GM21360 (cell line): ENCODE measurements at regions not wholly inside any gene's neighbourhood (a gene's known extent, or its start where the extent isn't known, plus 50 kb on each side); places are given as distances from the start of the nearest gene placed in this dataset.

Experiments used
- ATAC-seq: cut with Tn5 transposase; IDR thresholded peaks from one replicate; pipeline ENCODE4 v1.9.1; 2021; ENCODE audit warnings: mild to moderate bottlenecking, moderate library complexity; ENCODE audit not compliant: unreplicated experiment

DNA sequence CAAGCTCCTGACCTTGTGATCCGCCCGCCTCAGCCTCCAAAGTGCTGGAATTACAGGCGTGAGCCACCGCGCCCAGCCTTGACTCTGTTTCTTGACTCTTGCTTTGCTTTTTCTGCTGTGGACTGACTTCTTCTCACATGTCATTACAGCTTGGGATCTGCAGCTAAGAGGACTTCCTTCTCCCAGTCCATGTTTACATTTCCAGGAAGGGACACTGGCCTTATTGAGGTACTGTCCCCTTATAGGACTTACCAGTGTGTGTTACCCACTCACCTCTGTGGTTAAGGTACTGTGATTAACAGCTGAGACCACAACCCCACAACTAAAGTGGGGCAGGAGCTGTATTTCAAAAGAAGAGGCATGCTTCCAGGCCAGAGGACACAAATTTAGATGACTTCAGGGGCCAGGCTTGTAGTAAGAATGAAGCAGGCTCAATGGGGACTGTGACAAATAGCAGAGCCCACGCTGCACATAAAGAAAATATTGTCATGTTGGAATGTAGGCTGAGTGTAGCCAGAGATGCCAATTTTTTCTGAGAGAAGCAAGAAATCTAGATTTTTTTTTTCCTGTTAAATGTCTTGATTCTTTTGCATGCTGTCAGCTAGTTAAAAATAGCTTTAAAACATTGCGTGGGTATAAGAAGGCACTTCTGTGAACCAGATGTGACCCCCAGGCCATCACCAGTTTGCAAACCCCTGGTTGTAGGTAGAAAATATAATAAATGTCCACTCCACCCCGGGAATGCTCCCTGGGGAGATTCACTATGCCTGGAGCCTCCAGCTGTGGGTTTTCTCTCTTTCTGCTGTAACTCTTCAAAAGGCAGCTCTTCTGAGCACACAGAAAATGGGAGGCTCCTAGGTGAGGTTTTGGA lies 75.0 kb downstream of the PTPDC1 start:
- ATAC-seq: no peak

DNA sequence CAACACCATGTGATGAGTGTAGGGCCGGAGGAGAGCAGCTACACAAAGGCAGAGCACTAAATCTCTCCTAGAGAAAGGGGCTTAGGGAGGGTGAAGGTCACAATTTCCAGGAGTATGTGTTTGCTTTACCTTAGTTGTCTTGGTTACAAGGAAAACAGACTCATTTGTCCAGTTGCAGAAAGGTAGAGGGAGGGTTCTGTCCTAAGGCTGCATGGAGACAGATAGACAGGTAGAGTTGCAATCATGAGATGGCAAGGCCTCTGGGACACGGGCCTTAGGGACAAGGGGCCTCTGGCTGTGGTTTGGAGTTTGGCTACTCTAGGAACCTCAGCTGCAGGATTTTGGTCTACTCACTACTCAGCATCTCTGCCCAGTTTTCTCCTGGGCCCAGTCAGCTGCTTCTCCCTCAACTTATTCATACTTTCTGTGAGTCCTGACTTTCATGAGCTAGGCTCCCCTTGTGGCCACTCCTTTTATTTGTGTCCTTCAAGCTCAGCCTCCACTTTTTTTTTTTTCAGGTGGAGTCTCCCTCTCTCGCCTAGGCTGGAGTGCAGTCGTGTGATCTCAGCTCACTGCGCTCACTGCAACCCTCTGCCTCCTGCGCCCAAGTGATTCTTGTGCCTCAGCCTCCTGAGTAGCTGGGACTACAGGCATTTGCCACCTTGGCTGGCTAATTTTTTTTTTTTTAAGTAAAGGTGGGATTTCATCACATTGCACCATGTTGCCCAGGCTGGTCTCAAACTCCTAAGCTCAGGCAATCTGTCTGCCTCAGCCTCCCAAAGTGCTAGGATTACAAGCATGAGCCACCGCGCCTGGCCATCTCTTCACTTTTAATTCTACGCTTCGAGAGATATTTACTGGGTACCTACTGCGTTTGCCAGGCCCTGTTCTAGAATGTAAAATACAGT lies 76.6 kb downstream of the PTPDC1 start:
- no peak for ATAC-seq

DNA sequence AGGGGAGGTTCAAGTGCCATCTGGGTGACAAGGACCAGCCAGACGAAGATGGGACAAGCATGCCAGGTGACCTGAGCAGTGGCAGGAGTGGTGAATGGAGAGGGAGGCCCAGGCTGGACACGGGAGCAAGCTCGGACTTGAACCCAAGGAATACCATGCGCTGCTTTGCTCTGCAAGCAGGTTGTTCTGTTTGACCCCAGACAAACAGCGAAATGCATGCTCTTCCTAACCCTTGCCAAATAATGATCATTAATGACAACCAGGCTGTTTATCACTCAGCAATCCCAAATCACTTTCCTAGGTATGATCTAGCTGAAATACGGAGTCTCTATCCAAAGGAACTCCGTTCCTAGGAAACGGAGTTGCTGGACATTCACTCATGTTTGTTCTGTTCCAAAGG lies 77.4 kb downstream of the PTPDC1 start:
- ATAC-seq: no peak

- ATAC-seq: no peak
Measured at GRCh38 chr9:94164806-94165549, 80.7 kb downstream of the PTPDC1 start.

DNA sequence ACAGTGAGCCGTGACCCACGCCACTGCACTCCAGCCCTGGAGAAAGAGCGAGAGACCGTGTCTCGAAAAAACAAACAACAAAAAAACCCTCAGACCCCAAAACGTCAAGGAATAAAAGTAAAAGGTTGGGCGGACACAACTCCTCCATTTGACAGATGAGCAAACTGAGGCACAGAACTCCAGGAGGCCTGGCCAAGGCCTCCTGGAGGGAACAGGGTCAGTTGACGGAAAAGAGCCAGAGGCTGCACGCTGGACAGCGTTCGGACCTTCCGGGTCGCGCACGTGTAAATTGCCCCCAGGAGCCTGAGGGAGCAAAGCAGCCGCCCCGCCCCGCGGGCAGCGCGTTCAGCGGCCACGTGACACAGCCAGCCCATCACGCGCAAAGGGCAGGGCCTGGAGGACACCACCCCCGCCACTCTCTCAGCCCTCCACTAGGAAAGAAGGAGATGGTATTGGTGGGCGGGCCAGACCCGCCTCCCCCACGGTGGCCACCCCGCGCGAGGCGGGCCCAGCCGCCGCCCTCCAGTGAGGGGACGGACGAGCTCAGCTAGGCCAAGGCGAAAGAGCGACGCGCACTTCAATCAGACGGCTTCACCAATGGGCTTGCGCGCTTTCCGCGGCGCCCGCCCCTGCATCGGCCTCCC lies 81.5 kb downstream of the PTPDC1 start:
- peak; percentile 87 for ATAC-seq

DNA sequence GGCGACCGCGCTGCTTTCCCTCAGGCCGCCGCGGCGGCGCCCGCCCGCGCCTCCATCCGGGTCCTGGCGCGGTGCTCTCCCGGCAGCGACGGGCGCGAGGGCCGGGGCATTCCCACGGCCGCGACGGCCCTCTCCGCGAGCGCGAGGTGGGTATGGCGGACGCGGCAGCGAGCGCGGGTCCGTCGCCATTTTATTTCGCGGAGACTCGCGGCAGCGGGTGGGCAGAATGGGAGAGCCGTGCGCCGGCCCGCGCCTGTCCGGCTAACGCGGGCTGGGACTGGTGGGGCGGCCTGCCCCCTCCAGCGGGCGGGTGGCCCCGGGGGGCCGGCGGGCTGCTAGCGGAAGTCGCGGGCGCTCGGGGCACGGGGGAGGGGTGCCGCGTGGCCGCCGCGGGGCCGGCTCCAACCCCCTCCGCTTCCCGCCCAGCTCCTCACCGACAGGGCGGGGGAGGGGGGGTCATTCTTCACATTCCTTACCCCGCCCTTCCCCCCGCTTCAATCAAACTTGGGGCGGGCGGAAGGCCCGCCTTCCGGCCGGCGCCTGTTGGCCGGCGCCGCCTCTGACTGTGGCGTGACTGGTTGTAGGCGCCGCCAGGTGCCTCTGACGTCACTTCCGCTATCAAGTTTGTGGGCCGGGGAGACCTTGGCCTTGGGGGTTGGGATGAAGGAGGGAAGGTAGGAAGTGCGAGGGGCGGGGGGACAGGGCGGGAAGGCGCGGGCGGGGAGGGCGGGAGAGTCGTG lies 82.1 kb downstream of the PTPDC1 start:
- peak; percentile 54 for ATAC-seq

GRCh38 chr9:94166976-94167346 lies 82.7 kb downstream of the PTPDC1 start:
- peak; percentile 1 for ATAC-seq

- ATAC-seq: no peak
Measured at GRCh38 chr9:94167376-94167890, 83.2 kb downstream of the PTPDC1 start.

DNA sequence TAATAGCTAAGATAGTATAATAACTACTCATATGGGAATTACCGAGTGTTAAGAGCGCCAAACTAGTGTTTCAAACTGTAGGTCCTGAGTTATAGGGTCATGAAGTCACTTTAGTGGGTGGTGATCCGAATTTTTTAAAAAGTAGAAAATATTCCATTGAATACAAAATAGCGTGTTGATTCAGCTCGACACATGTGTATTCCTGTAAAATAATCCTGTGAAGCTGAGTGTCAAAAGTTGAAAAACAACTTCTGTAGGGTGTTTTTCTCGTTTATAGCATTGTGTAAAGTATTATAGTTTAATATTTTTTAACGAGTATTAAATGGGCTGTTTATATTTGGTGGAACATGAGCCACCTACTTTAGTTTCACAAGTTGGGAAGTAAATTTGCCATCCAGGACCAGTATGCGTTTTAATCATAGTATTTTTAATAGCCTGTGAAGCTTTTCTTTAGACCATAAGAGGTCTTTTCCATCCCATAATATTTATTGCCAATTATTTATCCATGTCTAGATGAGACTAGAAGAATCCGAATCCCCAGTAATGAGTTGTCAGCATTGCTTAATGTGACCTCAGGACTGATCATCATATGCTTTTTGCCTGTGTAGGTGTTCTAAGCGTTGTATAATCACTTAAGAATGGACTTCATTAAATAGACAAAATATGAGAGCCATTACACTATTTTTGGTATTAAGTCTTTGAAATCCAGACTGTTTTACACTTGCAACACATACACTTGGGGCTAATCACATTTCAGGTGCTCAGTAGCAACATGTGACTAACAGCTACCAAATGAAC lies 84.1 kb downstream of the PTPDC1 start:
- no peak for ATAC-seq

GRCh38 chr9:94169968-94170367 lies 85.7 kb downstream of the PTPDC1 start:
- no peak for ATAC-seq

- ATAC-seq: no peak
Measured at GRCh38 chr9:94173632-94174031, 85.5 kb upstream of the ZNF169 start.

DNA sequence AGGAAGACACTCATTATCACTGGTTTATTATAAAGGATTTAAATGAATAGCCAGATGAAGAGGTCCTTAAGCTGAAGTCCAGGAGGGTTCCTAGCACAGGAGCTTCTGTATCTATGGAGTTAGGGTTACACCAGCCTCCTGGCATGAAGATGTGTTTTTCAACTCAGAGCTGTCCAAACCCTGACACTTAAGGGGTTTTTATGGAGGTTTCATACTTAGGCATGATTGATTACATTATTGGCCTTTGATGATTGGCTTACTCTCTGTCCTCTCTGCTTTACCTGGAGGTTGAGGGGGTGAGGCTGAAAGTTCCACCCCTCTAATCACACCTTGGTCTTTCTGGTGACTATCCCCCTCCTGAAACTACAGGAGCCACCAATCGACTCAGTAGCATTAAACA lies 84.9 kb upstream of the ZNF169 start:
- ATAC-seq: no peak

GRCh38 chr9:94175669-94176068 lies 83.4 kb upstream of the ZNF169 start:
- no peak for ATAC-seq

DNA sequence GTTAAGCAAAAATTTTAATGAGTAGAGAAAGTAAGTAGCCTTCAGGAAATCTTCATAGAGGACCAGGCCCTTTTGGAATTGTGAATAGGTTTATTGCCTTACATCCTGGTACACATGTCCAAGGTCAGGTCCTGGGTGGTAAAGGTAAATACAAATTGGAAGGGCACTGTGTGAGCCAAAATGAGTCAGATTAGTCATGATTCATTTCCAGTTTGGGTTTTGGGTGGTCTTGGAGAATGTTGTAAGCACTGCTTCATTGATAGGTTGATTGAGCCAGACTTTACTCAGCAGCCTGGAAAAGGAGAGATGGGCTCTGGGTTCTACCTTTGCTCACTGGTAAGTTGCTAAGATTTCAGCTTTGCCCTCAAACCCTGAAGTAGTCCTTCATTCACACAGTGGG lies 82.5 kb upstream of the ZNF169 start:
- ATAC-seq: no peak

DNA sequence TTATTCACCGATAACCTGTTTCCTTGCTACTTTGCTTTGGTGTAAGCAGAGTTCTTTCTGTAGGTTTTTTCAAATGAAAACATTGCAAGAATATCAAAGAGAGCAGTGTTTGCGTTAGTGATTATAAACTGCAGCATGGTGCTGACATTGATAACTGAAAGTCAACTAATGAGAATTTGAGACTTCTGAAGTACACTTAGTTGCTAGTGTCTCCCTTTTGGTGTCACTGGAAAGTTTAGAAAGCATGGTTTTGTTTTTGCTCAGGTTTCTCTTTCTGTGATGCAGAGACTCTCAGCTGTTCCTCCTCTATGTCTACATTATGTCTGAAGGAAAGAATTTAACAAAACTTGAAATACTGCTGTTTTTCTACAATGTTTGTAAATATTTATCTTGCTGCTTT lies 80.2 kb upstream of the ZNF169 start:
- ATAC-seq: no peak

- ATAC-seq: no peak
Measured at GRCh38 chr9:94181408-94182181, 77.5 kb upstream of the ZNF169 start.

DNA sequence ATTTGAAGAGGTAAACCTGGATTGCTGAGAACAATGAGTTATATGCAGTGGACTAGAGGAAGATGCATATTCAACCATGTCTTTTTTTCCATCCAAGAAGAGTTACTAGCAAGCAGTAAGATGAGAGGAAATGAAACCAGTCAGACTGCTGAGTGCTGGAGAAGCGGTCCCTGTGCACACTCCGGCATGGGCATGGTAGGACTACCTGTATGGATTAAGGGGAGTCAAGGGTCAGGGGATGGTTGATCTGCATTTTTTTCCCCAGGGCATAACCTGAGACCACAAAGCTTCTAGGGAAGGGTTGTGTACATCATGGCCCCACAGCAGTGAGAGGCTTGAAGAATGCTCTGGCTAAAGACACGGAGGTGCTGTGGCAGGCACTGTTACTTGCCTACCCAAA lies 76.6 kb upstream of the ZNF169 start:
- ATAC-seq: no peak

DNA sequence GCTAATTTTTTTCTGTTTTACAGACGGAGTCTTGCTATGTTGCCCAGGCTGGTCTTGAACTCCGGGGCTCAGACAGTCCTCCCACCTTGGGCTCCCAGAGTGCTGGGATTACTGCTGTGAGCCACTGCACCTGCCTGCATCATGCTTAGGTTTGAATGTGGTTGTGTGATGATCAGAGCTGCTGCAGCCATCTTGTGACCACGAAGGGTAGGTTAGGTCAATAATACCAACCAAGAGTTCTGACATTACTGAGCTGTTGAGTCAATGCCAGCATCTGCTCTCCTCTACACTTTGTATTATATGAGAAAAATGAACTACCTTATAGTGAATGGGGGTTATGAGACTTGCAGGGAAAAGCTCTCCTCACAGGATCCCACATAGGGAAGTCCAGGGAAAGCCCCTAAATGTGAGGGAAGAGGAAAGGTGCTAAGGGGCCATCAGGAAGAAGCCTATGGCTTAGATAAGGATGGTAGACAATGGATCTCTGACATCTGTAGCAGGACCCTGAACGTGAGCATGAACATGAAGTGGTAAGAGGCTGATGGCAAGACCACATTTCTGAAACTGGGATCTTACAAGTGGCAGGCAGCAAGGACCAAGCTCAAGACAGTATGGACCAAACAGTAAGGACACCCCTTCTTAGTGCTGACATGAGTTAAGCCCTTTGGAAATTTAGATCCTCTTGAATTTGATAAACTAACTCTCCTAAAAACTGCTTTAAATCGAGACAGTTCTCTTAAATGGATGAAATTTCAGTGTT lies 75.7 kb upstream of the ZNF169 start:
- ATAC-seq: no peak
